DND-41 (cell line): ENCODE measurements at regions not wholly inside any gene's neighbourhood (a gene's known extent, or its start where the extent isn't known, plus 50 kb on each side); places are given as distances from the start of the nearest gene placed in this dataset.

Source experiments
- ATAC-seq: fragments of 200-7000 bp; cut with Tn5 transposase; 3 replicates; pipeline ENCODE4 v1.9.1; 2021; ENCODE audit warnings: low read depth; ENCODE audit not compliant: insufficient read depth
- DNase-seq: peaks from one replicate; pipeline ENCODE4 v3.0.0-alpha.2; 2020
- H2AFZ ChIP-seq: 2 replicates; pipeline ENCODE4 v1.6.0; 2012; ENCODE audit warnings: low read depth, low read length
- H3K27ac ChIP-seq: 2 replicates; pipeline ENCODE4 v1.5.1; 2012; ENCODE audit warnings: low read length, inconsistent platforms
- H3K27me3 ChIP-seq: fragments of 200-600 bp; sonication (generic); 2 replicates; pipeline ENCODE4 v1.6.0; 2012; ENCODE audit warnings: low read length, mild to moderate bottlenecking, inconsistent platforms; ENCODE audit not compliant: insufficient read depth, poor library complexity
- H3K36me3 ChIP-seq: 2 replicates; pipeline ENCODE4 v1.5.1; 2012; ENCODE audit warnings: low read length, inconsistent platforms; ENCODE audit not compliant: insufficient read depth
- H3K4me1 ChIP-seq: 2 replicates; pipeline ENCODE4 v1.5.1; 2012; ENCODE audit warnings: mild to moderate bottlenecking, low read length; ENCODE audit not compliant: insufficient read depth
- H3K4me2 ChIP-seq: 2 replicates; pipeline ENCODE4 v1.6.0; 2012; ENCODE audit warnings: mild to moderate bottlenecking, moderate library complexity, low read length, inconsistent platforms; ENCODE audit not compliant: insufficient read depth
- H3K4me3 ChIP-seq, 2 experiments: fragments of 200-600 bp in 1 of 2; shearing (Covaris generic) in 1 of 2; 2 replicates each; pipeline ENCODE4 v1.5.1; 2012 to 2016; ENCODE audit warnings: inconsistent platforms in 2 of 2, low read length in 2 of 2, mild to moderate bottlenecking in 2 of 2, low read depth in 1 of 2, moderate library complexity in 1 of 2
- H3K79me2 ChIP-seq: 2 replicates; pipeline ENCODE4 v1.6.0; 2012; ENCODE audit warnings: low read length, inconsistent platforms; ENCODE audit not compliant: insufficient read depth
- H3K9ac ChIP-seq: 2 replicates; pipeline ENCODE4 v1.6.0; 2012; ENCODE audit warnings: low read depth, mild to moderate bottlenecking, inconsistent platforms, low read length, moderate library complexity
- H3K9me3 ChIP-seq: 2 replicates; pipeline ENCODE4 v1.5.1; 2012; ENCODE audit warnings: low read length, moderate library complexity, mild to moderate bottlenecking, inconsistent platforms; ENCODE audit not compliant: insufficient read depth, severe bottlenecking
- H4K20me1 ChIP-seq: 2 replicates; pipeline ENCODE4 v1.6.0; 2012; ENCODE audit warnings: low read length; ENCODE audit not compliant: insufficient read depth
- EZH2 ChIP-seq: IDR thresholded peaks from 3 replicates; pipeline ENCODE4 v1.6.1; 2012; ENCODE audit warnings: borderline replicate concordance, low read depth, mild to moderate bottlenecking, moderate library complexity, low read length, inconsistent platforms; ENCODE audit not compliant: severe bottlenecking
- TF ChIP-seq, protein P1 (sequence below): IDR thresholded peaks from 2 replicates; pipeline ENCODE4 v1.5.1; 2012; ENCODE audit warnings: borderline replicate concordance, low read length, moderate library complexity, mild to moderate bottlenecking; ENCODE audit not compliant: poor library complexity, severe bottlenecking; ENCODE audit errors: extremely low read depth

DNA sequence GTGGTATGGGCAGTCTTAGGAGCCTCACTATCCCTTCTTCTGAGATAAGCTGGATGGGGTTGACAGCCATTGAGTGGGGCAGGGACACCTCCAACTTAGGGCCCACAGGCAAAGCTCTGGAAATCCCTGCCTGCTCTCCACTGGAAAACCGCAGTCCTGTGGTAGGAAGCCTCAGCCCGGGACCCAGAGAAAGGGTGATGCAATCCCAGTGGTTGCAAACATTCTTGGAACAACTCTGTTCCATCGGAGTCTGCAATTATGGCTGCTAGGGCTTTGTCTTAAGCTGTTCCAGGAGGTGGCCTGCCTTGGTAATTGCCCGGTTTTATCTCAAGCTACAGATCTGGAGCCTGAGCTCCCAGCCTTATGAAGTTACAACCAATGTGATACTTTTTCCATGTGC lies 133.4 kb downstream of the DICER1 start:
- DNase-seq (no peak), ATAC-seq (no peak)
- Histone ChIP-seq H3K27me3 (no peaks in the 10 kb centered on the region), H3K4me1 (no peaks in the 10 kb centered on the region), H3K4me3 (no peak overlapping the region), H3K9ac (no peak overlapping the region), H3K9me3 (no peaks in the 10 kb centered on the region), H3K79me2 (no peaks in the 10 kb centered on the region), H3K36me3 (no peaks in the 10 kb centered on the region), H2AFZ (no peak overlapping the region), H4K20me1 (no peaks in the 10 kb centered on the region), H3K4me2 (no peak overlapping the region), H3K27ac (no peak overlapping the region)
- no peak for TF ChIP-seq EZH2
- TF ChIP-seq, protein P1, sequence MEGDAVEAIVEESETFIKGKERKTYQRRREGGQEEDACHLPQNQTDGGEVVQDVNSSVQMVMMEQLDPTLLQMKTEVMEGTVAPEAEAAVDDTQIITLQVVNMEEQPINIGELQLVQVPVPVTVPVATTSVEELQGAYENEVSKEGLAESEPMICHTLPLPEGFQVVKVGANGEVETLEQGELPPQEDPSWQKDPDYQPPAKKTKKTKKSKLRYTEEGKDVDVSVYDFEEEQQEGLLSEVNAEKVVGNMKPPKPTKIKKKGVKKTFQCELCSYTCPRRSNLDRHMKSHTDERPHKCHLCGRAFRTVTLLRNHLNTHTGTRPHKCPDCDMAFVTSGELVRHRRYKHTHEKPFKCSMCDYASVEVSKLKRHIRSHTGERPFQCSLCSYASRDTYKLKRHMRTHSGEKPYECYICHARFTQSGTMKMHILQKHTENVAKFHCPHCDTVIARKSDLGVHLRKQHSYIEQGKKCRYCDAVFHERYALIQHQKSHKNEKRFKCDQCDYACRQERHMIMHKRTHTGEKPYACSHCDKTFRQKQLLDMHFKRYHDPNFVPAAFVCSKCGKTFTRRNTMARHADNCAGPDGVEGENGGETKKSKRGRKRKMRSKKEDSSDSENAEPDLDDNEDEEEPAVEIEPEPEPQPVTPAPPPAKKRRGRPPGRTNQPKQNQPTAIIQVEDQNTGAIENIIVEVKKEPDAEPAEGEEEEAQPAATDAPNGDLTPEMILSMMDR: no peak

DNA sequence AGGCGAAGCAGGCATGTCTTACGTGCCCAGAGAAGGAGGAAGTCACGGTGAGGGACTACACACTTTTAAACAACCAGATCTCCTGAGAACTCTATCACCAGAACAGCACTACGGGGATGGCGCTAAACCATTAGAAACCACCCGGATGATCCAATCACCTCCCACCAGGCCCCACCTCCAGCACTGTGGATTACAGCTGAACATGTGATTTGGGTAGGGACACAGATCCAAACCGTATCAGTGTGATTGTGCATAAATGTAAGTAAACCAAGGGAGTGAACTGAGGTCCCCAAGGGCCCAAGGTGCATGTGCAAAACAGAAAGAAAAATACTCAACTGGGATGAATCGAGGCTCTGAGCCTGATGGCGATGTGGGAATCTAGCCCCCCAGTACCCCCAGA lies 134.2 kb downstream of the DICER1 start:
- Histone ChIP-seq H3K4me1 (no peaks in the 10 kb centered on the region), H3K4me3 (no peak overlapping the region), H3K36me3 (no peaks in the 10 kb centered on the region), H4K20me1 (no peaks in the 10 kb centered on the region), H3K4me2 (no peak overlapping the region), H2AFZ (no peak overlapping the region), H3K9me3 (no peaks in the 10 kb centered on the region), H3K79me2 (no peaks in the 10 kb centered on the region), H3K9ac (no peak overlapping the region), H3K27me3 (no peaks in the 10 kb centered on the region), H3K27ac (no peak overlapping the region)
- ATAC-seq (no peak), DNase-seq (no peak)
- no peak for TF ChIP-seq EZH2
- TF ChIP-seq, protein P1: no peak

DNA sequence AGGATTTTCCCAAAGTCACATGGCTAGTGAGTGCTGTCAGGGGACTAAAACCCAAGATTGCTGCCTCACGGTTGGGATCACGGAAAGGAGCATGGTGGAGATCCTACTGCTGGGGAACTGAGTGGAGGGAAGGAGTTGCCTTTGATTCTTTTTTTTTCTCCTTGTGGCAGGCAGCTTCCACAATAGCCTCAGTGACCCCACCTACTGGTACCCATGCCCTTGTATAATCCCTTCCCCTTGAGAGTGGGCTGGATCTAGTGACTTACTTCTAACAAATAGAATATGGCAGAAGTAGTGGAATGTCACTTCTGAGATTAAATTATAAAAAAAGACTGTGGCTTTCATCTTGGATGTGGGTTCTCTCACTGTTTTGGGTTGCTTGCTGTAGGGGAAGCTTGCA lies 135.7 kb downstream of the DICER1 start:
- Histone ChIP-seq H3K27me3 (no peaks in the 10 kb centered on the region), H2AFZ (no peak overlapping the region), H3K9me3 (no peaks in the 10 kb centered on the region), H3K27ac (no peak overlapping the region), H3K4me2 (no peak overlapping the region), H3K4me3 (no peak overlapping the region), H3K4me1 (no peaks in the 10 kb centered on the region), H4K20me1 (no peaks in the 10 kb centered on the region), H3K9ac (no peak overlapping the region), H3K79me2 (no peaks in the 10 kb centered on the region), H3K36me3 (no peaks in the 10 kb centered on the region)
- no peak for DNase-seq
- ATAC-seq: no peak
- TF ChIP-seq, protein P1: no peak
- TF ChIP-seq EZH2: no peak

DNA sequence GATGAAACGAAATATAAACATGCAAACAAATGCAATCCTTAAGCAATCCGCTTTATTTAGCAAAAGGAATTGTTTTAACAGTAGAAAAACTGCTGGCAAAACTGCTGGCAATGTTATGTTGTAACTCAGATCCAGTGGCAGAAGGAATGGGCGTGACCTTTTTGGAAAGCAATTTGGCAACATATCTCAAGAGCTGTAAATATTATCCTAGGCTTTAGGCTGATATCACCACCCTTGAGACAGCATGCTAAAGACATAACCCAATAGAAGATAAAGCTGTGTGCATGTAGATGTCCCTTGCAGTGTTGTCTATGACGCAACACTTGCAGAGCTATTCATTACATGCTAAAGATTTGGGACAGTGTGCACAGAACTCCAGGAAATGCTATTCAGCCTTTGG lies 138.5 kb downstream of the DICER1 start:
- no peak overlapping the region for H3K4me3 ChIP-seq
- H3K27me3 ChIP-seq: no peaks in the 10 kb centered on the region
- TF ChIP-seq, protein P1: no peak
- TF ChIP-seq EZH2: no peak
- no peaks in the 10 kb centered on the region for H3K9me3 ChIP-seq
- H3K4me1 ChIP-seq: no peaks in the 10 kb centered on the region
- no peak overlapping the region for H3K9ac ChIP-seq
- H3K4me2 ChIP-seq: no peak overlapping the region
- no peaks in the 10 kb centered on the region for H3K79me2 ChIP-seq
- no peak overlapping the region for H3K27ac ChIP-seq
- DNase-seq (no peak), ATAC-seq (no peak)
- H3K36me3 ChIP-seq: no peaks in the 10 kb centered on the region
- H2AFZ ChIP-seq: no peak overlapping the region
- H4K20me1 ChIP-seq: no peaks in the 10 kb centered on the region
